Activated CD8-positive, alpha-beta T cell treated with anti-CD3 and anti-CD28 coated beads for 36 hours (primary cell): ENCODE measurements at regions not wholly inside any gene's neighbourhood (a gene's known extent, or its start where the extent isn't known, plus 50 kb on each side); places are given as distances from the start of the nearest gene placed in this dataset.

ENCODE experiments used
- ATAC-seq: fragments of 200-7000 bp; cut with Tn5 transposase; one replicate; pipeline ENCODE4 v1.10.0; 2021; ENCODE audit warnings: mild to moderate bottlenecking, moderate library complexity
- CTCF ChIA-PET: fragments of 350-600 bp; sonication (Branson Sonifier 250); formaldehyde crosslinking; loops from one replicate; lab custom pipeline; 2021; ENCODE audit warnings: antibody characterized with exemption; lab: Charles Lee
- POLR2A ChIA-PET: fragments of 350-600 bp; sonication (Branson Sonifier 250); formaldehyde crosslinking; loops from one replicate; lab custom pipeline; 2021; ENCODE audit warnings: antibody characterized with exemption; lab: Charles Lee
- DNase-seq: peaks from one replicate; pipeline ENCODE4 v3.0.0-alpha.2; 2020
- H3K27ac Mint-ChIP-seq: one replicate; pipeline ENCODE4 v1.8.0; 2021; ENCODE audit warnings: mild to moderate bottlenecking, mixed read lengths
- H3K27me3 Mint-ChIP-seq: one replicate; pipeline ENCODE4 v1.8.0; 2021; ENCODE audit warnings: mixed read lengths
- H3K36me3 Mint-ChIP-seq: one replicate; pipeline ENCODE4 v1.8.0; 2021; ENCODE audit warnings: low read depth, mixed read lengths
- H3K4me1 Mint-ChIP-seq: one replicate; pipeline ENCODE4 v1.8.0; 2021; ENCODE audit warnings: low read depth, mixed read lengths
- H3K4me3 Mint-ChIP-seq: one replicate; pipeline ENCODE4 v1.8.0; 2021; ENCODE audit warnings: mild to moderate bottlenecking, moderate library complexity, mixed read lengths
- H3K9me3 Mint-ChIP-seq: one replicate; pipeline ENCODE4 v1.8.0; 2021; ENCODE audit warnings: mixed read lengths
- CTCF ChIP-seq: fragments of 200-600 bp; IDR thresholded peaks from one replicate; pipeline ENCODE4 v1.8.0; 2022; ENCODE audit warnings: antibody characterized with exemption, mild to moderate bottlenecking
- intact Hi-C: fragments of 100-400 bp; cut with micrococcal nuclease; formaldehyde crosslinking; loops from one replicate; pipeline ENCODE4 v1.10.0; 2022

GRCh38 chr2:58497168-58497567 is 256.0 kb upstream of the FANCL start:
- POLR2A ChIA-PET: no interaction called here
- Mint-ChIP-seq H3K4me3 (no peak overlapping the region), H3K36me3 (no peaks in the 10 kb centered on the region), H3K4me1 (no peaks in the 10 kb centered on the region), H3K27ac (no peak overlapping the region), H3K9me3 (no peaks in the 10 kb centered on the region), H3K27me3 (peaks cover 2% of the 10 kb centered on the region)
- DNase-seq (no peak), ATAC-seq (no peak)
- no peak for TF ChIP-seq CTCF
- CTCF ChIA-PET: no interaction called here
- intact Hi-C loops: no loop called here

GRCh38 chr2:58495806-58496205 is 254.7 kb upstream of the FANCL start:
- no peak for TF ChIP-seq CTCF
- POLR2A ChIA-PET: no interaction called here

GRCh38 chr2:58494071-58494501 is 253.0 kb upstream of the FANCL start:
- no peaks in the 10 kb centered on the region for H3K9me3 Mint-ChIP-seq
- intact Hi-C loops: no loop called here
- ChIA-PET CTCF (no interaction called here), POLR2A (no interaction called here)
- H3K4me3 Mint-ChIP-seq: no peak overlapping the region
- no peak for DNase-seq
- H3K4me1 Mint-ChIP-seq: no peaks in the 10 kb centered on the region
- TF ChIP-seq CTCF: no peak
- H3K36me3 Mint-ChIP-seq: no peaks in the 10 kb centered on the region
- H3K27me3 Mint-ChIP-seq: no peaks in the 10 kb centered on the region
- ATAC-seq: no peak
- H3K27ac Mint-ChIP-seq: no peak overlapping the region

More at GRCh38 chr2:58495806-58496205, 254.7 kb upstream of the FANCL start:
- Mint-ChIP-seq H3K36me3 (no peaks in the 10 kb centered on the region), H3K27me3 (no peaks in the 10 kb centered on the region), H3K27ac (no peak overlapping the region), H3K9me3 (no peaks in the 10 kb centered on the region), H3K4me3 (no peak overlapping the region), H3K4me1 (no peaks in the 10 kb centered on the region)
- DNase-seq (no peak), ATAC-seq (no peak)
- CTCF ChIA-PET: no interaction called here
- intact Hi-C loops: no loop called here

- TF ChIP-seq CTCF: no peak
Measured at GRCh38 chr2:58484629-58485028, 243.5 kb upstream of the FANCL start.

DNA sequence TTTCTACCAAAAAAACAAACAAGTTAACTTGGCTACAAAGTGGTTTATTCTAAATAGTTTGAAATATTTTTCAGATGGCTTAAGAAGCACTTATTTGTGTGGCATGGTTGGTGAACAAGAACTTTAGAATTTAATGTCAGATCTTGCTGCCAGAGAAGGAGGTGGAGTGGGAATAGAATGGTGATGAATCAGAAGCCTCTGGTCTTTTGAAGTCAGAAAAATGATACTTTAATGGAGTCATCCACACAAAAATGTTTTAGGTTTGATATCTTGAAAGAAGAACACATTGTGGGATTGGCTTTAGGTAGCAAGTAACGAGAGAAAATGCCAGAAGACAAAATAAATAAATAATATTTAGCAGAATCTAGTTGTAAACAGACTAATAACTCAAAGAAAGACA is 243.1 kb upstream of the FANCL start:
- Mint-ChIP-seq H3K27ac (no peak overlapping the region), H3K36me3 (no peaks in the 10 kb centered on the region), H3K9me3 (peaks cover 2% of the 10 kb centered on the region), H3K4me1 (no peaks in the 10 kb centered on the region), H3K27me3 (peaks cover 4% of the 10 kb centered on the region), H3K4me3 (no peak overlapping the region)
- DNase-seq: no peak
- no peak for TF ChIP-seq CTCF
- POLR2A ChIA-PET: no interaction called here
- CTCF ChIA-PET: no interaction called here
- intact Hi-C loops: no loop called here
- ATAC-seq: no peak

More at GRCh38 chr2:58484629-58485028, 243.5 kb upstream of the FANCL start:
- H3K36me3 Mint-ChIP-seq: no peaks in the 10 kb centered on the region
- no peak overlapping the region for H3K4me3 Mint-ChIP-seq
- intact Hi-C loops: no loop called here
- H3K9me3 Mint-ChIP-seq: peaks cover 2% of the 10 kb centered on the region
- no peak for DNase-seq
- no peak overlapping the region for H3K27ac Mint-ChIP-seq
- POLR2A ChIA-PET: no interaction called here
- no peaks in the 10 kb centered on the region for H3K4me1 Mint-ChIP-seq
- H3K27me3 Mint-ChIP-seq: peaks cover 4% of the 10 kb centered on the region
- no peak for ATAC-seq
- CTCF ChIA-PET: no interaction called here
